HFF-Myc (cell line): ENCODE measurements at regions not wholly inside any gene's neighbourhood (a gene's known extent, or its start where the extent isn't known, plus 50 kb on each side); places are given as distances from the start of the nearest gene placed in this dataset.

Experiments used
- DNase-seq: peaks from one replicate; pipeline ENCODE4 v3.0.0-alpha.2; 2011; ENCODE audit warnings: low read depth; ENCODE audit errors: extremely low read depth
- H3K4me3 ChIP-seq: replicated peaks from 2 replicates; pipeline ENCODE4 v1.5.1; 2011; ENCODE audit warnings: low read depth, mild to moderate bottlenecking, control low read depth, low read length
- TF ChIP-seq, protein P1 (sequence below): IDR thresholded peaks from 2 replicates; pipeline ENCODE4 v1.5.1; 2012; ENCODE audit warnings: mild to moderate bottlenecking, low read depth, low read length, control low read depth; ENCODE audit errors: missing control alignments

DNA sequence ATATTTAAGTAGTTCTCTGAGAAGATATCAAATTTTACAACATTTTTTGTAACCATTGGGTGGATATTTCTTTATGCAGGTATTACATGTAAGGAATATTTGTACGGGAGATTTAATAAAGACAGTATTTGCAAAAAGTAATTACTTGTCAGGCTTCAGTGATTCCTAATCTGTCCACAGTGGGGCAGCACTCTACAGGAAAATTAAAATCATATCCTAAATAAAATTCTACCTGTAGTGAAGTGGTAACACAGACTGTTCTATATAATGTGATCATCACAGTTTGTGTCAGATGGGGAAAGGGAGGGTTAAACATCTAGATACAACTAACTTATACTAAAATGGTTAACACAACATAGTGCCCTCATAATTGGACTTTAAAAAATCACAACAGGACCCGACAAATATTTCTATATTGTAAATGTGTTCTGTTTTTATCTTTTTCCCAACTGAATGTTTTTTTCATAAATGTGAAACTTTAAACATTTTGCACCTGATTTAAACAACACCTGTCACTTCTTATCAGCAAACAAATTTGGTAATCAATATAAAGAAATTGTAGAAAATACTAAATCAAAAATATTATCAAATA lies 145.6 kb upstream of the MANEA start:
- TF ChIP-seq, protein P1, sequence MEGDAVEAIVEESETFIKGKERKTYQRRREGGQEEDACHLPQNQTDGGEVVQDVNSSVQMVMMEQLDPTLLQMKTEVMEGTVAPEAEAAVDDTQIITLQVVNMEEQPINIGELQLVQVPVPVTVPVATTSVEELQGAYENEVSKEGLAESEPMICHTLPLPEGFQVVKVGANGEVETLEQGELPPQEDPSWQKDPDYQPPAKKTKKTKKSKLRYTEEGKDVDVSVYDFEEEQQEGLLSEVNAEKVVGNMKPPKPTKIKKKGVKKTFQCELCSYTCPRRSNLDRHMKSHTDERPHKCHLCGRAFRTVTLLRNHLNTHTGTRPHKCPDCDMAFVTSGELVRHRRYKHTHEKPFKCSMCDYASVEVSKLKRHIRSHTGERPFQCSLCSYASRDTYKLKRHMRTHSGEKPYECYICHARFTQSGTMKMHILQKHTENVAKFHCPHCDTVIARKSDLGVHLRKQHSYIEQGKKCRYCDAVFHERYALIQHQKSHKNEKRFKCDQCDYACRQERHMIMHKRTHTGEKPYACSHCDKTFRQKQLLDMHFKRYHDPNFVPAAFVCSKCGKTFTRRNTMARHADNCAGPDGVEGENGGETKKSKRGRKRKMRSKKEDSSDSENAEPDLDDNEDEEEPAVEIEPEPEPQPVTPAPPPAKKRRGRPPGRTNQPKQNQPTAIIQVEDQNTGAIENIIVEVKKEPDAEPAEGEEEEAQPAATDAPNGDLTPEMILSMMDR: peak; percentile 30
- DNase-seq: peak; percentile 5
- no peak overlapping the region for H3K4me3 ChIP-seq

DNA sequence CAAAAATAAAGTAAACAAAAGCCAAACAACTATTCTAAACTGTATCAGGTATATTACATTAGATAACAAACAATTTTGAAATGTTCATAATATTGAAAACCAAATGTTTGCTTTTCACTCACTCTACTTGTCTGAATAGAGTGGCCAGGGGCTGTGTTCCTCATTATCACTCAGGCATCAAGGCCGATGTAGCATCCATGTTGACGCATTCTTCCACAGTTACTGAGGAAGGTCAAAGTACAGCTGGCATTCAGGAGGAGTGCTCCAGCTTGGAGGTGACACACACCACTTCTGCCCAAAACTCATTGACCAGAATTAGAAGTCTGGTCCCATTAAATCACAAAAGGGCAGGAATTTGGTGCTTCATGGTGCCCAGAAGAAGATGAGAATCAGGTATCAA lies 137.6 kb upstream of the MANEA start:
- no peak overlapping the region for H3K4me3 ChIP-seq
- DNase-seq: no peak
- TF ChIP-seq, protein P1: no peak

DNA sequence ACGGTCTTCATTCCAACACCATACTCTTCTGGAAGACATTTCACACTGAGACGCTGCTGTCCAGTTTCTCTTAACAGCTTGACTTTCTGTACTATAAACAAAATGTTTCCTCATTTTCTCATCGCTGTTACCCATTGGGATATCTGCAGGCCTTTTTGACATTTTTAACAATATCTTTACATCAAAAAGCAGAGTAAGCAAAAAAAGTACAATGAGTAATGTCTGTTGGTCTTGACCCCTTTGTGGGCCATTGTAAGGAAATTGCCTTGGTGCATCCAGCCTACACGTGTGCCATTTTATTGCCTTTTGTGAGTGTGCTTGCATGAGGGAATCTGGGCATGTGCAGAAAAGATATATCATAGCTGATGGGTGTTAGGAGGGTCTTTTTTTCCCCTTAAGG lies 129.1 kb upstream of the MANEA start:
- TF ChIP-seq, protein P1: no peak
- H3K4me3 ChIP-seq: no peak overlapping the region
- no peak for DNase-seq

DNA sequence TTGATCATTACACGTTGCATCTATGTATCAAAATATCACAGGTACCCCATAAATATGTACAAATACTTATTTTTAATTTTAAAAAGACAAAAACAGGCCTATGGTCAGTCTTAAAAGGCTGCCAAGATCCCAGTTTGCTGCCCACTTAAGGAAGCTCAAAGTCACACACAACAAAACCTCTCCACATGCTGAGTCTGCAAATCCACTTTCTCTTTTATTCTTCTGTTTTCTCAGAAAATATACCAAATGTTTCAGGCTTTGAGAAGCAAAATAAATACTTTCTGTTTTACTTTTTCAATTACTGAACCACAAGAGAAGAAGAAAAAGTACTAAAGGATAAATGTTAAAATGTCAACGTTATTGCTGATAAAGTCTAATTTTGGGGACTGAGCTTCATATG lies 107.8 kb upstream of the MANEA start:
- TF ChIP-seq, protein P1: no peak
- DNase-seq: no peak
- H3K4me3 ChIP-seq: no peak overlapping the region

DNA sequence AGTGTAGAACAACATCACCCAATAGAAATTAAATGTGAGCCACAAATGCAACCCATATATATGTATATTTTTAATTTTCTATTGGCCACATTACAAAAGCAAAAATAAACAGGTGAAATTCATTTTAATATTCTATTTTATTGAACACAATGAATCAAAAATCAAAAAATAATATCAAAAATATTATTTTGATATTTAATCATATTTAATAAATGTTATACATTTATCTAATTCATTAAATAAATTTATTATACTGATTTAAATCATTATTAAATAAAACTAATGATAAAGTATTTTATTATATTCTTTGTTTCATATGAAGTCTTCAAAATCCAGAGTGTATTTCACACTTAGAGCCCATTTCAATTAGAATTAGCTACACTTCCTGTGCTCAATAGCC lies 98.4 kb upstream of the MANEA start:
- TF ChIP-seq, protein P1: no peak
- H3K4me3 ChIP-seq: no peak overlapping the region
- no peak for DNase-seq

DNA sequence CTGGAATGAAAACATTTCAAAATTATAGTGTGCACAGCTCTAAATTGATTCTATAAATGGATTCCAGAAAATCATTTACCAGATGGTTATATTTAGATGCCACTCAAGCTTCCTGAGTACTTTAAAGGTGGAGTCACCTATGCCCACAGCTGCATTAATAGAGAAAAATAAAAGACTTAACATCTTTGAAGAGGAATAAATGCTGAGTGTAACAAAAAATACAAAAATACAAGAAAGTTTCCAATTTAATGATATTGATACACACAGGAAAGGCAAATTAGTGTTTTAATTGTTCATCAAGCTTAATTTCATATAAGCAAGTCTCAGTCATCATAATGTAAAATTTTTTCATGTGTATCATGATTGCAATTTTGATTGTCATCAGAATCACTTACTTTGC lies 89.5 kb upstream of the MANEA start:
- TF ChIP-seq, protein P1: no peak
- no peak overlapping the region for H3K4me3 ChIP-seq
- DNase-seq: no peak
